ENCODE measurements at regions not wholly inside any gene's neighbourhood (a gene's known extent, or its start where the extent isn't known, plus 50 kb on each side); places are given as distances from the start of the nearest gene placed in this dataset.
"Not testable (repeated sequence)": the region's sequence is repeated elsewhere in the genome, so short reads cannot be mapped to it uniquely, and the experiment has no call there.

- DNase-seq (no peak), ATAC-seq (no peak)
Observed at GRCh38 chr10:45249978-45250693, 65.3 kb downstream of the OR13A1 start.

- DNase-seq = not testable (repeated sequence)
Observed at GRCh38 chr10:45250694-45251075, 64.7 kb downstream of the OR13A1 start.

More at GRCh38 chr10:45250694-45251075, 64.7 kb downstream of the OR13A1 start:
- not testable (repeated sequence) for ATAC-seq

All from stimulated activated naive CD8-positive, alpha-beta T cell treated with anti-CD3 and anti-CD28 coated beads, Interleukin-15, Interleukin-2, amounts not matched to agents 100 U/mL and 50 U/mL, for 24 hours (primary cell).